OCI-LY1 (cell line): ENCODE measurements at regions not wholly inside any gene's neighbourhood (a gene's known extent, or its start where the extent isn't known, plus 50 kb on each side); places are given as distances from the start of the nearest gene placed in this dataset.
"Not testable (repeated sequence)": the region's sequence is repeated elsewhere in the genome, so short reads cannot be mapped to it uniquely, and the experiment has no call there.

Experiments
- H2AFZ ChIP-seq: fragments of 200-600 bp; sonication (generic), shearing (Covaris generic); 2 replicates; pipeline ENCODE4 v1.6.0; 2014; ENCODE audit warnings: antibody characterized with exemption, mild to moderate bottlenecking, low read length
- H3F3A ChIP-seq: fragments of 200-600 bp; sonication (generic), shearing (Covaris generic); 2 replicates; pipeline ENCODE4 v1.6.0; 2014; ENCODE audit warnings: mild to moderate bottlenecking, antibody characterized with exemption, low read length, moderate library complexity; ENCODE audit not compliant: insufficient read depth
- H3K27ac ChIP-seq: fragments of 200-600 bp; sonication (generic); 2 replicates; pipeline ENCODE4 v1.5.1; 2014; ENCODE audit warnings: low read length, mixed run types, mild to moderate bottlenecking, low read depth; ENCODE audit not compliant: poor library complexity, severe bottlenecking
- H3K27me3 ChIP-seq: fragments of 200-600 bp; sonication (generic); 2 replicates; pipeline ENCODE4 v1.6.0; 2014; ENCODE audit warnings: antibody characterized with exemption, mild to moderate bottlenecking, low read length, moderate library complexity; ENCODE audit not compliant: insufficient read depth
- H3K36me3 ChIP-seq: fragments of 200-600 bp; sonication (generic); 2 replicates; pipeline ENCODE4 v1.6.1; 2014; ENCODE audit warnings: mild to moderate bottlenecking, antibody characterized with exemption, low read length, moderate library complexity, mixed read lengths; ENCODE audit not compliant: insufficient read depth
- H3K4me1 ChIP-seq: fragments of 200-600 bp; sonication (generic); 2 replicates; pipeline ENCODE4 v1.5.1; 2014; ENCODE audit warnings: mild to moderate bottlenecking, low read length, moderate library complexity; ENCODE audit not compliant: insufficient read depth, severe bottlenecking
- H3K4me2 ChIP-seq: fragments of 200-600 bp; sonication (generic), shearing (Covaris generic); 2 replicates; pipeline ENCODE4 v1.6.1; 2014; ENCODE audit warnings: low read length
- H3K4me3 ChIP-seq: fragments of 200-600 bp; sonication (generic); 2 replicates; pipeline ENCODE4 v1.5.1; 2014; ENCODE audit warnings: low read length, low read depth, mild to moderate bottlenecking, mixed read lengths; ENCODE audit not compliant: poor library complexity, severe bottlenecking
- H3K79me2 ChIP-seq: fragments of 200-600 bp; shearing (Covaris generic); 2 replicates; pipeline ENCODE4 v1.6.1; 2016; ENCODE audit warnings: mixed run types, low read length, mixed read lengths; ENCODE audit not compliant: insufficient read depth
- H3K9ac ChIP-seq: fragments of 200-600 bp; sonication (generic), shearing (Covaris generic); 2 replicates; pipeline ENCODE4 v1.6.1; 2014; ENCODE audit warnings: mild to moderate bottlenecking, low read length, mixed read lengths
- H3K9me2 ChIP-seq: fragments of 200-600 bp; sonication (generic), shearing (Covaris generic); 2 replicates; pipeline ENCODE4 v1.6.1; 2014; ENCODE audit warnings: low read depth, mild to moderate bottlenecking, low read length, mixed read lengths
- H3K9me3 ChIP-seq: fragments of 200-600 bp; shearing (Covaris generic); 2 replicates; pipeline ENCODE4 v1.6.1; 2014; ENCODE audit warnings: low read length, mixed read lengths
- H4K20me1 ChIP-seq: fragments of 200-600 bp; sonication (generic), shearing (Covaris generic); 2 replicates; pipeline ENCODE4 v1.6.0; 2016; ENCODE audit warnings: mild to moderate bottlenecking, low read length; ENCODE audit not compliant: insufficient read depth
- CTCF ChIP-seq: fragments of 200-600 bp; sonication (generic), shearing (Covaris generic); IDR thresholded peaks from 2 replicates; pipeline ENCODE4 v1.5.1; 2017; ENCODE audit warnings: mild to moderate bottlenecking, antibody characterized with exemption, low read length, moderate library complexity, mixed read lengths
- EZH2 ChIP-seq: fragments of 200-600 bp; sonication (generic), shearing (Covaris generic); IDR thresholded peaks from 2 replicates; pipeline ENCODE4 v1.8.0; 2017; ENCODE audit warnings: borderline replicate concordance, mixed run types, mild to moderate bottlenecking, antibody characterized with exemption, low read length, moderate library complexity, mixed read lengths

DNA sequence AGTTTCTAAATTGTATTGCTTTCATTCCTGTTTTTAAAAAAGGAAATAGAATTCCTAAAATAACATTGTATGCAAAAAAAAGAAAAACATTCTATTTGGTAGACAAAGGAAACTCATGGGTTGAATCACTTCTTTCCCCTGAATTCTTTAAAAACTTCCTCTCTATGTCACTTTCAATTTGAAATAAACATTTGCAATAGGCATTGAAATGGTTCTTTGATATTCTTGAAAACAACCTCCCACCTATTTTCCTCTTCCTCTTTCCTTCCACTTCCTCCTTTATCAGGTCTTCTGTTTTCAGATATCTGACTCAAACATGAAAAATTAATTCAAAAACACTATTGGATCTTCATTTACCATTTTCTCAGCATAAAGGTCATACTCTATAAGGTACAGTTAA is 442.0 kb upstream of the MEF2C start:
- TF ChIP-seq EZH2, result no peak
- TF ChIP-seq CTCF, result no peak
- H3K27ac ChIP-seq, result no peak overlapping the region

DNA sequence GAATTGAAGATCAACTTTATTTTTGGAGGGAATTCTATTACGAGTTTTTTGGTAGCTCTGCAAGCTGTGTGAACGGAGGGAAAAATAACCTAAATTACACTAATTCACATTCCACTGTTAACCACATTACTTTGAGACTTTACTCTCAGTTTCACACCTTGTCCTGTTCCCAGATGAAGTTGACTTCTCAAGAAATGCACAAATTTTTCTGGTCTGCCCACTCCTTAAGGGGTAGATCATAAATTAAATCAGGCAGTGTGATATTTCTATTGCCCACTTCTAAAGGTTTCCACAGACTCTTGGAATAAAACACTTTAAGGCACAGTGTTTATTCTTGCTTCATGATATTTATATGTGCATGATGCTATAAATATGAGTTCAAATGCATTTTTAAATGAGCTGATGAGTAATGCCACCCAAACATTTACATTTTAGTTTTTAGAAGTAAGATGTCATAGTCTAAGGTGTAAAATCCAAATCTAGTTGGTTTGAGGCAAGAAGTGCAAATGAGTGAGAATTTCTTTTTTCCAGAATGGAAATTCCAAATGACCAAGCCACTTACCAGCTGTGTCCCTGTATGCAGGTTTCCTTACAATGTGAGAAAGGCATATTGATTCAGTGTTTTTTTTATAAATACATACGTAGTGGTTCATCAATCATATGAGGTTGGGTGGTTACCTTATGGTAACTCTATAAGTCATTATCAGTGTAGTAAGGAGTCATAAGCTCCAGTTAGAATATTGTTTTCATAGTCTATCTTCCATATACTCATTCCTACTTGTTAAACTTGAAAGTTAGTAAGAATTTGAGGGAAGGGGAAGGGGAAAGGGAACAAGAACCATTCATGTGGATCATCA is 437.7 kb upstream of the MEF2C start:
- H3K4me1 ChIP-seq, result peaks cover 15% of the 10 kb centered on the region
- H3K9me3 ChIP-seq, result no peaks in the 10 kb centered on the region
- TF ChIP-seq EZH2, result no peak
- no peak for TF ChIP-seq CTCF
- H3K79me2 ChIP-seq, result no peaks in the 10 kb centered on the region
- H3K27ac ChIP-seq, result no peak overlapping the region
- H3K9me2 ChIP-seq, result no peaks in the 10 kb centered on the region
- no peaks in the 10 kb centered on the region for H4K20me1 ChIP-seq
- no peak overlapping the region for H3K9ac ChIP-seq
- no peaks in the 10 kb centered on the region for H3F3A ChIP-seq
- no peak overlapping the region for H3K4me2 ChIP-seq
- H2AFZ ChIP-seq, result peak overlapping the region; percentile 71; the same call in 1 of the 2 replicates
- no peaks in the 10 kb centered on the region for H3K27me3 ChIP-seq
- H3K4me3 ChIP-seq, result no peak overlapping the region
- H3K36me3 ChIP-seq, result no peaks in the 10 kb centered on the region

More for the DNA sequence above, 442.0 kb upstream of the MEF2C start:
- H2AFZ ChIP-seq, result no peak overlapping the region
- H3K4me2 ChIP-seq, result no peak overlapping the region
- H3K9me2 ChIP-seq, result no peaks in the 10 kb centered on the region
- H3K79me2 ChIP-seq, result no peaks in the 10 kb centered on the region
- no peak overlapping the region for H3K9ac ChIP-seq
- no peaks in the 10 kb centered on the region for H3K9me3 ChIP-seq
- peaks cover 11% of the 10 kb centered on the region for H3K4me1 ChIP-seq
- no peaks in the 10 kb centered on the region for H3F3A ChIP-seq
- H3K36me3 ChIP-seq, result no peaks in the 10 kb centered on the region
- H3K4me3 ChIP-seq, result no peak overlapping the region
- no peaks in the 10 kb centered on the region for H4K20me1 ChIP-seq
- H3K27me3 ChIP-seq, result no peaks in the 10 kb centered on the region

GRCh38 chr5:89317838-89318237 is 434.9 kb upstream of the MEF2C start:
- H3K9me2 ChIP-seq, H4K20me1 ChIP-seq, H3K27ac ChIP-seq, H3K9me3 ChIP-seq, H2AFZ ChIP-seq, H3K4me3 ChIP-seq, H3K9ac ChIP-seq, H3F3A ChIP-seq, H3K4me2 ChIP-seq, H3K79me2 ChIP-seq, H3K27me3 ChIP-seq, H3K36me3 ChIP-seq: not testable (repeated sequence)
- peaks cover 37% of the 10 kb centered on the region for H3K4me1 ChIP-seq
